ENCODE measurements at regions not wholly inside any gene's neighbourhood (a gene's known extent, or its start where the extent isn't known, plus 50 kb on each side); places are given as distances from the start of the nearest gene placed in this dataset.

DNA sequence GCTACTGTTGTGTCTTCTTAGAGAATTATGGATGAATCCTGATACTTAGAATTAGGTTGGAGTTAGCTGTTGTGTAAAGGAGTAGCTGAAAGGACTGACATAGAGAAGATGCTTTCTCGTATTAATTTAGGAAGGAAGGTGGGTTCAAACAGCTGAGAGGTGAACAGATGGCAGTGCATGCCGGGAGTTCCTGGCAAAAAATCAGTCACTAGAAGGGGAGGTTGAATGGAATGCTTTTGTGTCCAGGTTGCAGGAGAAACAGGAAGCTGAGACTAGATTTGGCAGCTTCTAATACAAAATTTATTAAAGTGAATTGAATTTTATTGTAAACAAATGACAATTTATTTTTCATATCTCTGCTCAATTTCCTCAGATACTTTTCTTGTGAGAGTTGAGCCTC lies 70.8 kb downstream of the BTG1 start:
- TF ChIP-seq, protein P1, sequence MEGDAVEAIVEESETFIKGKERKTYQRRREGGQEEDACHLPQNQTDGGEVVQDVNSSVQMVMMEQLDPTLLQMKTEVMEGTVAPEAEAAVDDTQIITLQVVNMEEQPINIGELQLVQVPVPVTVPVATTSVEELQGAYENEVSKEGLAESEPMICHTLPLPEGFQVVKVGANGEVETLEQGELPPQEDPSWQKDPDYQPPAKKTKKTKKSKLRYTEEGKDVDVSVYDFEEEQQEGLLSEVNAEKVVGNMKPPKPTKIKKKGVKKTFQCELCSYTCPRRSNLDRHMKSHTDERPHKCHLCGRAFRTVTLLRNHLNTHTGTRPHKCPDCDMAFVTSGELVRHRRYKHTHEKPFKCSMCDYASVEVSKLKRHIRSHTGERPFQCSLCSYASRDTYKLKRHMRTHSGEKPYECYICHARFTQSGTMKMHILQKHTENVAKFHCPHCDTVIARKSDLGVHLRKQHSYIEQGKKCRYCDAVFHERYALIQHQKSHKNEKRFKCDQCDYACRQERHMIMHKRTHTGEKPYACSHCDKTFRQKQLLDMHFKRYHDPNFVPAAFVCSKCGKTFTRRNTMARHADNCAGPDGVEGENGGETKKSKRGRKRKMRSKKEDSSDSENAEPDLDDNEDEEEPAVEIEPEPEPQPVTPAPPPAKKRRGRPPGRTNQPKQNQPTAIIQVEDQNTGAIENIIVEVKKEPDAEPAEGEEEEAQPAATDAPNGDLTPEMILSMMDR (IDR thresholded peaks at IDR 0.05; ENCODE audit: low read length) = no peak
- TF ChIP-seq EZH2 (optimal IDR thresholded peaks at IDR 0.05; ENCODE audit: low read depth, low read length) (no peak), EZH2phosphoT487 (IDR thresholded peaks at IDR 0.05; ENCODE audit: low read length) (no peak)
